ENCODE measurements at regions not wholly inside any gene's neighbourhood (a gene's known extent, or its start where the extent isn't known, plus 50 kb on each side); places are given as distances from the start of the nearest gene placed in this dataset.

DNA sequence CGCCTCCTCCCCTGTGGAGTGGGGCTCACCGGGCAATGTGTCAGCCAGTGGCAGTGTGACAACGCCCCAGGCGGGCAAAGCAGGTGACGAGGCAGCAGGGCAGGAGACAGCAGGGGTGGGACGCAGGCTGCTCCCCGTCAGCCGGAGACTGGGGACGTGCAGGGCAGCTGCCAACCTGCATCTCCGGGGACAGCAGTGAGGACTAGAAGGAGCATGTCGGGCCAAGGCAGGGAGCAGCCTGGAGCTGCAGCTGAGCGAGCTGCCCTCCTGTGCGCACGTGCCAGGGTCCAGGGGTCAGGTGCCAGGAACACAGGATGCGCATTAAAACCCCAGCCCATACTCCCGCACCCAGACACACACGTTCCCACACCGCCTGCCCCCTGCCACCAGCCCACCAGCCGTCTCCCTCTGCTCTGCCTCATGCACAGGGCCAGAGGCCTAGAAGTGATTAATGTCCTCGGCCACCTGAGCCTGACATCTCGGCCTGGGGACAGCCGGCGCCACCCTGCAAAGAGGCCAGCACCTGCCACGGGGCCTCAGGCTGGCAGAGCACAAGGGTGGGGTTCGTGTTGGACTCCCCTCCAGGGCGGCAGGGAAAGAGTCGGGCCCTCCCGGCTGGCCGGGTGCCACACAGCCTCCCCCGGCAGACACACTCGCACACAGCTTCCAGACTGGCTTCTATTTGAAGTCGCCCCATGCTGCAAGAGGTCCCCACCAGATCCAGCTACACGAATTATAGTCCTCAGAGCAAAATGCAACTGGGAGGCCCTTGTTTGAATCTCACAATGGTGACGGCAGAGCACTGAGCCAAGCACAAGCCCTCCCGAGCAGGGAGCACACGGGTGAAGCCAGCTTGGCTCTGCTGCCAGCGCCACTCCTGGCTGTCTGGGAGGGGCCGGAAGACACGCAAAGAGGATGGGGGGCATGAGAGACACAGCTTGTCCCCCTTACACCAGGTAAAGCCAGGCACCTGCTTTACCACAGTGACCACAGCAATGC is 90.4 kb downstream of the RBFOX3 start:
- no peak for DNase-seq

DNA sequence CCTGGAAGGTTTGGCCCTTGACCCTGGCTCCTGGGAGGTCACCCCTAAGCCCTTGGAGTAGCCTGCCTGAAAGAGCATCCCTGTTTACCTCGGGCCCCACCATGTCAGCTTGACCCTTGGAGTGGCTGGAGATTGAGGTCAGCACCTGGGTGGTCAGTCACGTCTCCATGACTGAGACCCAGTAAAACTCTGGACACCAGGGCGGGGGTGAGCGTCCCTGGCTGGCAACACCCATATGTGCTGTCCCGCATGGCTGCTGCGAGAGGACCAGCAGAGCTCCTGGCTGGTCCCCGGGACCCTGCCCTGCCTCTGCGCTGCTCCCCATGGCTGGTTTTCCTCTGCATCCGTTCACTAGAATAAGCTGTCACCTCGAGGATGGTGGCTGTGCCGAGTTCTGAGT is 91.2 kb downstream of the RBFOX3 start:
- DNase-seq, result no peak

DNA sequence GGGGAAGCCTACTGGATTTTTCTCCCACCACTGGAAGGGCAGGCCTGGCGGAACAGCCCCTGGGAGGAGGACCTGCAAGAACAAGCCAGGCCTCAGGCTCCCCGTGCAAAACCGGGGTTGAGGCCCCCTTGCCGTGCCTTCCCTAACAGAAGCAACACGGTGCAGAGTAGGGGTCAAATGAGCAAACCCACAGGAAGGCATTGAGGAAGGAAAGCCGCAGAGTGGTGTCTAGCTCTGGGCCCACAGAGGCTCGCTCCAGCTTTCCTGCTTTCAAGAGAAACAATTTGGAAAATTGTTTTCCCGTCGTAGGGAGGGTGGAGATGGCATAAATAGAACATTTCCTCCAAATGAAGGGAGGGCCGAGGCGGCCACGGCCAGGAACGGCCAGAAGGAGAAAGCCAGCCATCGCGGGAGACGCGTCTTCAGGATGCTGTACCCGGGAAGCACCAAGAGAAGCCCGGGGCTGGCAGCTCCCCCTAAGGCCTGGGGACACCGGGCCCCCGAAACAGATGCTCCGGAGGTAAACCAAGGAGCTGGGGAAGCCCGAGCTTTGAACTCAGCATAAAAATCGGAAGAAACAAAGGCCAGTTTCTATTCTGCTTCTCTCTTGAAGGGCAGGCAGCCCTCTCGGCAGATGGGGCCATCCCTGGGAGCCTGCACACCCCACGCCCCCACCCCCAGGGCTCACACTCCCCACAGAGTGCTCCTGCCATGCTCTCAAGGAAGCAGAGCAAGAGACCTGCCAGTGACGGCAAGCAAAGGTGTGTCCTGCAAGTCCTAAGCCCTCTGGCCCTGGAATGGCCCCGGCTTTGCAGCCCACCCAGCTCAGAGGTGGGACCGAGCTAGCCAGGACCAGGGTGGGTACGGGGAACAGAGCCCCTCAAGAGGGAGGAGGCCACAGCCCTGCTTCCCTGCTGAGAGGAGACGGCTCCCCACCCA is 92.0 kb downstream of the RBFOX3 start:
- no peak for DNase-seq

DNA sequence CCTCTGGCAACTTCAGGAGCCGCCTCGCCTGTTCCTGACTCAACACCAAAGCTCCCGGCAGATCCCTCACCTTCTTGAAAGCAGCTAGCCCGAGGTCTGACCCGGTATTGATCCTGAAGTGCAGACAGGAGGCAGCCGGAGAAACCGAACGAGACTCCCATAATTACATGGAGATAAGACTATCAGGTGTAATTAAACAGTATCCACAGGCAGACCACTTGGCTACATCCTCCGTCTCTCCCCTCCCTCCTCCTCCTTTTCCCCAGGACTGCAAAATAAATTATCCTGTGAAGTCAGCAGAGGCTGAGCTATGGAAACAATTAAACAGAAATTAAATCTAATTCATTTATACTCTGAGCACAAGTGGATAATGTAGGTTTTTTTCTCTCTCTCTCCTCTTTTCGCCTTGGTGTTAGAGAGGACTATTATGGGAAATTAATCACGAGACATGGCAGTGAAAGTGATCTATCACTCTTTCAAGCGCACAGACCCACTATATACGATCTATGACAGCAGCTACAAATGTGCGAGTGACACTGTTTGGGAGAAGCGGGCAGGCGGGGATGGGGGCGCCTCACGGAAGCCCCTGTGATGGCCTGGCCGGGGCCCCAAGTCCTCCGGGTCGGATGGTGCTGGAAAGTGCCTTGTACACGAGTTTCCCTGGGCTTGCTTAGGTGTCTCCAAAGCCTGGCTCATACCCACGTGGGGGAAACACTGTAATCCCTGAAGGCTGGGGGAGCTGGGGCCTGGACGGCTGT is 92.8 kb downstream of the RBFOX3 start:
- DNase-seq, result no peak

DNA sequence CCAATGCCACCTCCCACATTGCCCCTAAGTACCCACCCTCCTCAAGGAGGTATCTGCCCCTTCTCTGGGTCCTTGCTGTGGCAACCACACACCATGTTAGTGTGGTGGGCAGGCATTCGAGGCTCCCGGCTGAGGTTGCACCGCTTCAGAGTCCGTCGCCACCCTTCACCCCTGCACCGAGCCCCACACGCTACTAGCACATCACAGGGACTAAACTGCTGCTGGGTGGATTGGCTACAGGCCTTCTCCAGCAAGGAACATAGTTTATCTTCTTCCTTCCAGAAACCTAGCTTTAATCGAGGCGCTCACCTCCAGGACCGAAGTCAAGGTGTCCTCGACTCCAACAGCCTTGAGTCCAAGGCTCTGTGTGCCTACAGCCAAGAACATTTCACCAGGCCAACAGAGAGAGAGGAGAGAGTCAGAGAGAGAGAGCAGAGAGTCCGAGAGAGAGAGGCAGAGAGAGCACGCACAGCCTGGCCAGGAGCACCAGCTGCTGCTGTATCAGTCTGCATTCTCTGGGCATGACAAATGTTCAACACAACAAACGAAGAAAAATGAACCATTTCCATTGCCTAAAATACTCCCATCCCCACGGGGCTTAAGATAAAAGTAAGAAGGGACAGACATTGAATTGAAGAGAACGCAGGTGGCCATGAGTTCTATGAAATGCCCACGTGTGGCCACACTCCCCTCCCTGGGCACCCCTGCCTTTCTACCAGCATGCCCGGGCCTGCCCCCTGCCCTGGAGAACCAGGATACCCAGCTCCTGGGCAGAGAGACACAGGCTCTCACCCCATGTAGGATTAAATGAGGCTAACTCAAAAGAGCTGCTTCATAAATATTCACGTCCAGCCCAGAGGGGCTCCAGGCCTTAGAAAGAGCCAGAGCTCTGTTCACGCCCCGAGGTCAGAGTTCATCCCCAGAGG is 94.9 kb downstream of the RBFOX3 start:
- no peak for DNase-seq

DNA sequence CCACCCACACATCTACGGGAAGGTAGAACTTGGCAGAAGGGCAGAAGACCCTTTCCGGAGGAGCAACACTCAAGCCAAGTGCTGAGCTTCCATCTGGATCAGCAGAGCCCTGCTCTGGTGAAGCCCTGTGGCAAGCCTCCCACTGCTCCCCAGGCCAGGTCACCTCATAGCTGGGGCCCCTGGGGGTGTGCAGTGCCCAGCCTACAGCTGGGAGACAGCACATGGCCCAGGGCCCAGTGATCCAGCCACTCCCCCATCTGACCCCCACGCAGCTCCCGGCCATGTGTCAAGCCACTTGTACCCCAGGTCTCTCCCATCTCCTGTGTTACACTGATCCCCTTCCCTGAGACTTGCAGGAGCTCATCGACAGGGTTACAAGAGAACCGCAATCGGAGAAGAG is 95.7 kb downstream of the RBFOX3 start:
- no peak for DNase-seq

DNA sequence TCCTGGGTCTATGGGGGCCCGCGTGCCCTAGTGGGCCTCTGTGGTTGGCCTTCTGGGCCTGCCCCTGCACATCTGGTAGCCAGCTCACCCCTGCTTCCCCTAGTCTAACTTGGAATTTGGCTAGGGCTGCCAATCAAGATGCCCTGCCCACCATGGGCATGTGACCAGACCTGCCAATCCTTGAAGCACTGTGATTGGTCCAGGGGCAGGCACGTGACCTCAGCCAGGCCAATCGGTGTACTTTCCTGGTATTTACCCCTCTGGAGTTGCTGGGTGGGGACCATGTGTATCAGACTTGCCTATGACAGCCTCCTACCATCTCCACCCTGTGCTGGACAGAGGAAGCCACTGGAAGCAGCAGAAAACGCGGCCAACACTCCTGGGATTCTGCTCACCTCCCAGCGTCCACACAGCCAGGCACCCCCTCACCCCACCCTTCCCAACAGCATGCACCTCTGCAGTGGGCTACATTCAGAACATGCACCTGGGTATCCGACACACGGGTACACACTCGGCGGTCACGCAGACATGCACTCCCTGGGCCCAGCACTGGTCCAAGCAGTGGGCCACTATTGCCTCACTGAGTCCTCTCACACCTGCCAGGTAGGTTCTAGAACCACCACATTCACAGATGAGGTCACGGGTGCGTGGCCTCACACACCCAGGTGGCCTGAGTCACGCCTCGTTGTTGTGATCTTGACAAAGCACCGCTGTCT is 96.9 kb downstream of the RBFOX3 start:
- DNase-seq, result no peak

DNA sequence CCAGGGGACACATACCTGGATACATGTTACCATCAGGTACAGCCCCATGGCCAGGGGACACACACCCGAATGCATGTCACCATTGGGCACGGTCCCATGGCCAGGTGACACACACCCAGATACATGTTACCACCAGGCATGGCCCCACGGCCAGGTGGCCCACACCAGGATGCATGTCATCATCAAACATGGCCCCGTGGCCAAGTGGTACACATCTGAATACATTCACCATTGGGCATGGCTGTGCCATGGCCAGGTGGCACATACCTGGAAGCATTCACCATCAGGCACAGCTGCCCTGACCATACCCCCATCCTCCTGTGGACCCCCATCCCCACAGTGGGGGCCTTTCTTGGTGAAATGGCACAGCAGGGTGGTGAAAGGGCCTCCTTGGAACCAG is 97.6 kb downstream of the RBFOX3 start:
- no peak for DNase-seq

DNA sequence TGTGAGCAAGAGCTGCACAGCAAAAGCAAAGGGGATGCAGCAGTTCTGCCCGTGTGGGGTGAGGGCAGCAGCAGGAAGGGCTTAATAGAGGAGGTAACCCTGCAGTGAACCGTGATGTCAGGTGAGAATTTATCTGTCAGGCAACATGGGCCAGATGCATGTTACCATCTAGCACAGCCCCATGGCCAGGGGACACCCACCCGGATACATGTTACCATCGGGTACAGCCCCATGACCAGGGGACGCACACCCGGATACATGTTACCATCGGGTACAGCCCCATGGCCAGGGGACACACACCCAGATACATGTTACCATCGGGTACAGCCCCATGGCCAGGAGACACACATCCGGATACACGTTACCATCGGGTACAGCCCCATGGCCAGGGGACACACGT is 99.4 kb downstream of the RBFOX3 start:
- no peak for DNase-seq

- DNase-seq, result no peak
Observed at GRCh38 chr17:79510071-79510470, 100.8 kb downstream of the RBFOX3 start.

- no peak for DNase-seq
Observed at GRCh38 chr17:79509490-79509889, 101.4 kb downstream of the RBFOX3 start.

DNA sequence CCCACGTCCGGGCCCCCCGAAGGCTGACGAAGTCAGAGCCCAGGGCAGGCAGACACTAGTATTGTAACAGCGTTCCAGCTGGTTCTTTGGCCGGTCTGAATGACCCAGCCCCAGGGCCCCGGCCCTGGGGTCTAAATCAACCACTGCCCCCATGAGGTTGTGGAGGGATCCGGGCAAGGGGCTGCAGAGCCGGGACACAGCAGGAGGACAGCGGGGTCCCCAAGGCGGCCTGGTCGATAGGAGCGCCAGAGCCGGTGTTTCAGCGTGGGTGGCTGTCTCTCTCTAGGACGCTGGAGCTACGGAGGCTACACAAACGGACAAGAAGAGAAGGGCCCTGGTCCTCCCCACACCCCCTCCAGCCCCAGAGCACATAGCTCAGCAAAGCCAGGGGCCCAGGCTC is 101.8 kb downstream of the RBFOX3 start:
- DNase-seq, result no peak

GRCh38 chr17:79508291-79508716 is 102.5 kb downstream of the RBFOX3 start:
- DNase-seq, result no peak

DNA sequence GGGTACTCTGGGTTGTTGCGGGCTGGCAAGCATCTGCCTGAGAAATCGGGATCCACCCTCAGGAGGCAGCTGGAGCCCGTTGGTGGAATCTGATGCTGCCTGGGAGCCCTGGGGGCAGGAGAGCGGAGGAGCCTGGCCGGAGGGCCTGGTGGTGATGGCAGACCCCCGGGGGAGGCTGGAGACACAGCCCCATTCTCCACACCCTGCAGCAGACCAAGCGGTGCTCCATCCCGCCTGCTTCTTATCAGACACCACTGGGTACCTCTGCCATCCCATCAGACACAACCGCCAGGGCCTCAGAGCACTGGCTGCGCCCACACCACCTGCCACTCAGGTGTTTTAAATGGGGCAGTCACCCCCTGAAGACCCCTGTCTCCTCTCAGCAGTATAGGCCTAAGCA is 103.9 kb downstream of the RBFOX3 start:
- DNase-seq, result no peak

GRCh38 chr17:79506150-79506870 is 104.5 kb downstream of the RBFOX3 start:
- no peak for DNase-seq

DNA sequence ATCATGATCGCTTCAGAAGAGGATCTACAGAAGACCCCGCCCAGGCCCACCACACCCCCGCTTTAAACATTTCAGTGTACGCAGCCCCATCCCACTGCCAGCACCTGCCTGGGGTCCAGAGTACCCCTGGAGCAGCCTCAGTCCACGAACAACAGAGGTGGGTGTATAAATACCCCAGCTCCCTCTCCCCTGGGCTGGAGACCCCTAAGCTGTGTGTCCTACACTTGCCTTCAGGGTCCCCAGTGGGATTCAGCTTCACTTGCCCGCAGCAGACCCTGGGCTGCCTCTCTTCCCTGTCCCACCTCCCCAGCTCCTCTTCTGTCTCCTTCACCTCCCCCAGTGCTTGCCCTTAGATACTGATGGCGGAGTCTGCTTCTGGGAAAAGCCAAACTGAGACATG is 105.7 kb downstream of the RBFOX3 start:
- no peak for DNase-seq

DNA sequence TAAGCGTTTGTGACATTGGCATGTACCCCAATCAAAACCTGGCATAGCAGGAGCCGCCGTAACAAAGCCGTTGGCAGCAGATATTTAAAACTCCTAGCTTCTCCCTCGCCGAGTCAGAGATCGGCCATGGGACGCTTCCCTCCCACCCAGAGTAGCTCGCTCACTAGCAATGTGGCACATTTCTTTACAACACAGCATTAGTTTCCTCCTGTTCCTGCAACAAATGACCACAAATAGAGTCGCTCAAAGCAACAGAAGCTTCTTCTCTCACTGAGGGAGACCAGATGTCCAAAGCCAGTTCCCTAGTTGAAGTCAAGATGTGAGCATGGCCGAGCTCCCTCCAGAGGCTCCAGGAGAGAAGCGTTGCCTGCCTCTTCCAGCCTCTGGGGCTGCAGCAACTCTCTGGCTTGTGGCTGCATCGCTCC is 106.7 kb downstream of the RBFOX3 start:
- no peak for DNase-seq

DNA sequence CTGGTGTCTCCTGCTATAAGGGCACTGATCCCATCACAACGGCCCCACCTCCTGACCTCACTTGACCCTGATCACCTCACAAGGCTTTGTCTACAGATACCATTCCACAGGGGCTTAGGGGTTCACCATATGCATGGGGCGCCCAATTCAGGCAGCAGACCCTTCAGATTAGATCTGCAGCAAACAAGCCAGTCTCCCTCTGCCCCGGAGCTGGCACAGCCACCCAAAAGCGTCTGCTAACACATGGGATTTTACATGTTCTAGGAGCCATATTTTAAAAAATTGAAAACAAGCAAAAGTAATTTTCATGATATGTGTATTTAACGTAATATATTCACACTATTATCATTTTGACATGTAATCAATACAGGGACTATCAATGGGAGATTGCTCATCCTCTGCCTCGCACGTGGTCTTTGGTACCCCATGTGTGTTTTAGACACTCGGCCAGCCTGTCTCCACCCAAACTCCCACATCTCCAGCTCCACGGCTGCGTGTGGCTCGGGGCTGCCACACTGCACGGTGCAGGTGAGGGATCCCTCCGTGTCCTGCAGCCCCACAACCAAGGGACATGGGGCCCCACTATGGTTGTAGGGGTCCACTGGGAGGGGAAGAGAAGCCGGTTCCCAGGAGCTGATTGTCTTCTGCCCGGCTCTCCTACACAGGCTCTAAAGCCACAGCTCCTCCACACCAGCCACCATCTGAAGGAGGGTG is 107.6 kb downstream of the RBFOX3 start:
- no peak for DNase-seq

DNA sequence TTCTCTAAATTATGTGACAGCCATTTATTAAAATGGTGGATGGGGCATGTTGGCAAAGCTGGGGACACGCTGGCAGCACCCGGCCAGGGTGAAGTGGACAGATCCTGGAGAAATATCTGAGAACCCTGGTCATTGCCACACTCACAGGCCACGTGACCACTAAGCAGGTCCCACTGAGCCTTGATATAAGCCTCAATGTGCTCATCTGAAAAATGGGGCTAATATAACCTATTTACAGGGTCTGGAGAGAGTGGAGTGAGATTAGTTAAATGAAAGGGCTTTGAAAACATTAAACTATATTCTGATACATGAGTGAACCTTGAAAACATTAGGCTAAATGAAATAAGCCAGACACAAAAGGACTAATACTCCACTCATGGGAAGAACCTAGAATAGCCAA is 108.9 kb downstream of the RBFOX3 start:
- no peak for DNase-seq
